HG03060 (cell line): ENCODE measurements at regions not wholly inside any gene's neighbourhood (a gene's known extent, or its start where the extent isn't known, plus 50 kb on each side); places are given as distances from the start of the nearest gene placed in this dataset.
"Not testable (repeated sequence)": the region's sequence is repeated elsewhere in the genome, so short reads cannot be mapped to it uniquely, and the experiment has no call there.

Source experiments
- ATAC-seq: cut with Tn5 transposase; IDR thresholded peaks from one replicate; pipeline ENCODE4 v1.9.1; 2021; ENCODE audit warnings: low read depth, moderate number of reproducible peaks; ENCODE audit not compliant: unreplicated experiment

- not testable (repeated sequence) for ATAC-seq
Measured at GRCh38 chr14:34381304-34381703, 80.7 kb downstream of the SPTSSA start.

- ATAC-seq, result no peak
Measured at GRCh38 chr14:34380471-34380845, 81.6 kb downstream of the SPTSSA start.

GRCh38 chr14:34379816-34380470, 82.1 kb downstream of the SPTSSA start:
- ATAC-seq, result no peak

GRCh38 chr14:34376649-34377267, 85.3 kb downstream of the SPTSSA start:
- ATAC-seq, result no peak

- ATAC-seq, result no peak
Measured at GRCh38 chr14:34374998-34375740, 86.9 kb downstream of the SPTSSA start.

GRCh38 chr14:34373191-34373590, 88.8 kb downstream of the SPTSSA start:
- no peak for ATAC-seq

GRCh38 chr14:34372786-34373185, 89.3 kb downstream of the SPTSSA start:
- no peak for ATAC-seq

- no peak for ATAC-seq
Measured at GRCh38 chr14:34369648-34370030, 92.4 kb downstream of the SPTSSA start.

- no peak for ATAC-seq
Measured at GRCh38 chr14:34368971-34369647, 92.9 kb downstream of the SPTSSA start.

GRCh38 chr14:34368115-34368970, 93.7 kb downstream of the SPTSSA start:
- ATAC-seq, result no peak

GRCh38 chr14:34365309-34365915, 96.6 kb downstream of the SPTSSA start:
- no peak for ATAC-seq

- no peak for ATAC-seq
Measured at GRCh38 chr14:34364201-34364600, 97.8 kb downstream of the SPTSSA start.

- ATAC-seq, result no peak
Measured at GRCh38 chr14:34363733-34364134, 98.3 kb downstream of the SPTSSA start.

GRCh38 chr14:34362641-34363251, 99.3 kb downstream of the SPTSSA start:
- ATAC-seq, result no peak

- no peak for ATAC-seq
Measured at GRCh38 chr14:34361504-34362011, 100.5 kb downstream of the SPTSSA start.

GRCh38 chr14:34359420-34360117, 102.5 kb downstream of the SPTSSA start:
- ATAC-seq, result no peak

GRCh38 chr14:34356264-34356654, 105.8 kb downstream of the SPTSSA start:
- no peak for ATAC-seq

GRCh38 chr14:34355584-34356263, 106.3 kb downstream of the SPTSSA start:
- no peak for ATAC-seq
